Right atrium auricular region (tissue), 2 donors: ENCODE measurements at regions not wholly inside any gene's neighbourhood (a gene's known extent, or its start where the extent isn't known, plus 50 kb on each side); places are given as distances from the start of the nearest gene placed in this dataset.
"Not testable (repeated sequence)": the region's sequence is repeated elsewhere in the genome, so short reads cannot be mapped to it uniquely, and the experiment has no call there.

Experiments
- DNase-seq: peaks from one replicate; pipeline ENCODE4 v3.0.0-alpha.2; 2019; ENCODE audit warnings: low spot score
- H3K27ac ChIP-seq, 2 donors: fragments of 200-600 bp; sonication (generic); 1 replicate in 1 of 2; 2 replicates in 1 of 2; pipeline ENCODE4 v1.5.1; 2016 to 2019
- H3K27me3 ChIP-seq, 2 donors: fragments of 200-600 bp; sonication (generic); one replicate each; pipeline versions ENCODE4 v1.5.1 to v1.6.0; 2017 to 2019
- H3K36me3 ChIP-seq: fragments of 200-600 bp; sonication (generic); one replicate; pipeline ENCODE4 v1.5.1; 2016
- H3K4me1 ChIP-seq, 2 donors: fragments of 200-600 bp; sonication (generic); one replicate each; pipeline versions ENCODE4 v1.5.1 to v1.6.0; 2017 to 2019
- H3K4me3 ChIP-seq, 2 donors: fragments of 200-600 bp; sonication (generic); 1 replicate in 1 of 2; 2 replicates in 1 of 2; pipeline ENCODE4 v1.5.1; 2017 to 2019; ENCODE audit warnings: mild to moderate bottlenecking in 1 of 2, moderate library complexity in 1 of 2
- H3K9me3 ChIP-seq, 2 donors: fragments of 200-600 bp; sonication (generic); one replicate each; pipeline ENCODE4 v1.5.1; 2019
- CTCF ChIP-seq, 2 donors: fragments of 200-600 bp; sonication (generic); IDR thresholded peaks; one replicate each; pipeline ENCODE4 v1.5.1; 2019; ENCODE audit warnings: antibody characterized with exemption in 2 of 2

- TF ChIP-seq CTCF (IDR thresholded peaks at IDR 0.05) = no peak
- no peak overlapping the region for H3K27ac ChIP-seq
- H3K9me3 ChIP-seq = peaks cover 0 to 15% of the 10 kb centered on the region in 2 donors
- H3K4me3 ChIP-seq = no peak overlapping the region
- peaks cover 0 to 10% of the 10 kb centered on the region in 2 donors for H3K4me1 ChIP-seq
- no peaks in the 10 kb centered on the region for H3K36me3 ChIP-seq
- no peak for DNase-seq
- no peaks in the 10 kb centered on the region for H3K27me3 ChIP-seq
These were observed 114.4 kb upstream of the IQSEC1 start for GRCh38 chr3:13187593-13187992.

GRCh38 chr3:13186435-13186815 is 113.2 kb upstream of the IQSEC1 start:
- peaks cover 0 to 10% of the 10 kb centered on the region in 2 donors for H3K4me1 ChIP-seq
- H3K9me3 ChIP-seq = peaks cover 0 to 15% of the 10 kb centered on the region in 2 donors
- H3K4me3 ChIP-seq = no peak overlapping the region
- no peaks in the 10 kb centered on the region for H3K27me3 ChIP-seq
- no peak overlapping the region for H3K27ac ChIP-seq
- TF ChIP-seq CTCF (IDR thresholded peaks at IDR 0.05) = no peak
- DNase-seq = no peak
- H3K36me3 ChIP-seq = no peaks in the 10 kb centered on the region

- TF ChIP-seq CTCF (IDR thresholded peaks at IDR 0.05) = no peak
- no peak overlapping the region for H3K4me3 ChIP-seq
- H3K36me3 ChIP-seq = no peaks in the 10 kb centered on the region
- no peak overlapping the region for H3K27ac ChIP-seq
- H3K4me1 ChIP-seq = peaks cover 0 to 10% of the 10 kb centered on the region in 2 donors
- no peak for DNase-seq
- H3K27me3 ChIP-seq = no peaks in the 10 kb centered on the region
- peaks cover 0 to 15% of the 10 kb centered on the region in 2 donors for H3K9me3 ChIP-seq
These were observed 112.7 kb upstream of the IQSEC1 start for GRCh38 chr3:13185737-13186434.

- peaks cover 0 to 25% of the 10 kb centered on the region in 2 donors for H3K9me3 ChIP-seq
- not testable (repeated sequence) for H3K27me3 ChIP-seq, H3K36me3 ChIP-seq, H3K27ac ChIP-seq, H3K4me1 ChIP-seq, H3K4me3 ChIP-seq, DNase-seq
These were observed 106.5 kb upstream of the IQSEC1 start for GRCh38 chr3:13179582-13180210.

- no peak for DNase-seq
- TF ChIP-seq CTCF (IDR thresholded peaks at IDR 0.05) = no peak
- H3K36me3 ChIP-seq = no peaks in the 10 kb centered on the region
These were observed 106.0 kb upstream of the IQSEC1 start for GRCh38 chr3:13179181-13179580.

GRCh38 chr3:13178107-13178506 is 104.9 kb upstream of the IQSEC1 start:
- peaks cover 0 to 17% of the 10 kb centered on the region in 2 donors for H3K9me3 ChIP-seq
- no peak overlapping the region for H3K27ac ChIP-seq
- H3K27me3 ChIP-seq = no peaks in the 10 kb centered on the region
- H3K4me1 ChIP-seq = no peaks in the 10 kb centered on the region
- H3K4me3 ChIP-seq = no peak overlapping the region
- no peak for DNase-seq
- TF ChIP-seq CTCF (IDR thresholded peaks at IDR 0.05) = no peak
- H3K36me3 ChIP-seq = no peaks in the 10 kb centered on the region

More at GRCh38 chr3:13179181-13179580, 106.0 kb upstream of the IQSEC1 start:
- Histone ChIP-seq H3K9me3 (peaks cover 0 to 21% of the 10 kb centered on the region in 2 donors), H3K27me3 (no peaks in the 10 kb centered on the region), H3K4me3 (no peak overlapping the region), H3K27ac (no peak overlapping the region), H3K4me1 (no peaks in the 10 kb centered on the region)
